ENCODE measurements at regions not wholly inside any gene's neighbourhood (a gene's known extent, or its start where the extent isn't known, plus 50 kb on each side); places are given as distances from the start of the nearest gene placed in this dataset.

DNA sequence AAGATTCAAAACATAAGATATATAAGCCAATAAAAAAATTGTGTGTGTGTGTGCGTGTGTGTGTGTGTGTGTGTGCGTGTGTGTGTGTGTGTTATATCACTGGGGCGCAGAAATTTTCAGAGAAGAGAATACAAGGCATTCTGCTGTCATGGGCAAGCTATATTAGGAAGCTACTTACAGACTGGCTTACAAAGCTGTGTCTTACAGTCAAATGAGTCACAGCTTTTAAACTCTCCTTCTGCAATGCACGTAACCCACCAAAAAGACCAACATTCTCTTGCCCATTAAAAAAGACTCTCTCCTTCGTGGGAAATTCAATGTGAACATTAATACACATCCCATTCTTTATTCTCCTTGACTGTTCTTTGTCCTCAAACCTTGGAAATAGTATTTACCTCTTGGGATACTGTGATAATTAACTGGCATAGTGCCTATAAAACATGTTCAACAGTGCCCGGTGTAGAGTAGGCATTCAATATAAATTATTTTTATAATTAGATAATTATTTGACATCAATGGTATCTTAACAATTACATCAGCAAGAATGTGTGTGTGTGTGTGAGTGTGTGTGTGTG, 860.4 kb upstream of the SOX9 start:
- DNase-seq (ENCODE audit: low spot score) = no peak

DNA sequence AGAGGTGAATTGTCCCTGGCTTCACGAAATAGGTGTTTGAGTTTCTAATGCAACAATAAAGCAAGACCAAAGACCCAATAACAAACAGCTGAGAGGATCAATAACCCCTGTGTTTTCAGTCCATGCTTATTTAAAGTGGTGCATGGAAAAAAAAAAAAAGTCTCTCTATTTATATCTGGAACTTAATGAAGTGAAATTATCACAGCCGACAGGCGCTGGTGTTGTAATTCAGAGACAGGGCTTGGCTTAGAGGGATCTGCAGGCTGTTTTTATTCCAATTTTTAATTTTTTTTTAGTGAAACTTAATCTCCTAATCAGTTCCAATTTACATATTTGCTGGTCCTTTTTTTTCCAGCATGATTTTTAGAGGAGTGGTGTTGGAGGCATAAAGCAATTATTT, 858.2 kb upstream of the SOX9 start:
- no peak for DNase-seq (ENCODE audit: low spot score)

DNA sequence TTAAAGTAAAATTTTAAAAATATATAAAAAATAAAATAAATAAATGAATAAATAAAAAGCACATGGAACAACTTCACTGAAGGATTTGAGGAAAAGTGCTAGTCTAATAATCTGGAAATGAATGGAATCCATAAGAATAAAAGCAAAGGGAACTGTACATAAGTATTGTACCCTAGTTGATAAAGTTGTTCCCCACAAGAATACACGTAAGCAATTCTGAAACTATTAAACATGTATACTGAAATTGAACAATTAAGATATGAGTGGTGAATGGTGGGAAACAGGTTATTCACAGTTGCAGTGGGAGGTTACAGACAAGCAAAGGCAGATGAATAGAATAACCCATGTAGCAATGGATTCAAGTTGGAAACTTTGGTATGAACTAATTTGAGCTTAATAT, 853.2 kb upstream of the SOX9 start:
- DNase-seq (ENCODE audit: low spot score) = no peak

DNA sequence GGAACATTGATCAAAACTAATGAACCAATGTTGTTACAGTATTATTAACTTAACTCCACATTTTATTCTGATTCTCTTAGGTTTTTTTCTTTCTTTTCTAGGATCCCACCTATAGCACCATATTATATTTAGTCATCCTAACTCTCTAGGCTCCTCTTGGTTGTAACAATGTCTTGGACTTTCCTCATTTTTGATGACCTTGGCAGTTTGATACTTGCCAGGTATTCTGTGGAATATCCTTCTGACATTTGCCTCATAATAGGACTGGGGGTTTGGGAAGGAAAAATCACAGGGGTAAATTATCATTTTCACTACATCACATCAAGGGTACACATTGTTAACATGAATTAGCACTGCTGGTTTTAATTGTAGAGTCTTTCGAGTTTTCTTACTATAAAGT, 851.6 kb upstream of the SOX9 start:
- DNase-seq (ENCODE audit: low spot score) = no peak

DNA sequence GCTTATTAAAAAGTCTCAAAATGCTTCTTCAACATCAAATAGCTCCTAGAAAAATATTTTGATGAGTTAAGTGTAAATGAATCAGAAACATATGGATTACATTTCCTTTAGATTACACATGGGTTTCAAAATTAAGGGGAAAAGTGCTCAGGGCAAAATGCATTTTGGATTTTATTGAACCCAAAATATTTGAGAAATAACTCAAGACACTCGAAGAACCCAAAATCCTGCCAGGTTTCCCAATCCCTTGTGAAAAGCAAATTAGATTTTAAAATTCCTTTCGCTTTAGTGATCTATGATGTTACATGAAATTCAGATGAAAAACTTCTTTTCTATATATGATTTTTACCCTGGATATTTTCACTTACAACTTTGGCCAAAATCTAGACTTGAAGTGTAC, 847.4 kb upstream of the SOX9 start:
- DNase-seq (ENCODE audit: low spot score) = no peak

DNA sequence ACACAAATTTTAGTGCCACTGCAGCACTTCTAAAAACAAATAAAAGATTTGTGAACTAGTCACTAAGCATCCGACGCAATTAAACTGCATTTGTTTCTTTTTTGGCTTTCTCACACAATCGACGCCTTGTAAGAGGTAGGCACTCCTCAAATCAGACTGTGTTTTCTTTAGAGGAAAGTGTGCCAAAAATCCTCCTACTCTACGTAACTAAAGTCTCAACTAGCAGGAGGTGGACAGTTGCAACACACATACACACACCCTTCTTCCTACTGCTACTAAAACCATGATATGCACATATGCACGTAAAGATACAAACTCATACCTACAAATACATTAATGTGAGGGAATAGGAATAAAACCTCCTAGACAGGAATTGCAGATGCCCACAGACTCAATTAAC, 844.7 kb upstream of the SOX9 start:
- no peak for DNase-seq (ENCODE audit: low spot score)

DNA sequence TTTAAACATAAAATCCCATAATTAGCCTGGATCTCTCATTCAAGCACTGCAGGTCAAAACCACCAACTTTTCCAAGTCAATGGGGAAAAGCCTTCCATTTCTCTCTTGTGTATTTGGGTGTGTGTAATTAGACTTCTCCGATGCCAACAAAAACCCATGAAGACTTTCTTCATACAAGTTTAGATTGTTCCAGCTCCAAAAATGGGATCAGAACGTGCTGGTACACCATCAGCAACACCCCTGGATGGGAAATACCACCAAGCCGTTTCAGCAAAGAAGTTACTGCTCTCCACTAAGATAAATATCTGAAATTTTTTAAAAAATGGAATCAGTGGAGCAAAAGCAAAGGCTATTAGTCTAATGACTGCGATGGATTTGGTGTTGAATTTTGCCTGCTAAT, 837.3 kb upstream of the SOX9 start:
- DNase-seq (ENCODE audit: low spot score) = no peak

DNA sequence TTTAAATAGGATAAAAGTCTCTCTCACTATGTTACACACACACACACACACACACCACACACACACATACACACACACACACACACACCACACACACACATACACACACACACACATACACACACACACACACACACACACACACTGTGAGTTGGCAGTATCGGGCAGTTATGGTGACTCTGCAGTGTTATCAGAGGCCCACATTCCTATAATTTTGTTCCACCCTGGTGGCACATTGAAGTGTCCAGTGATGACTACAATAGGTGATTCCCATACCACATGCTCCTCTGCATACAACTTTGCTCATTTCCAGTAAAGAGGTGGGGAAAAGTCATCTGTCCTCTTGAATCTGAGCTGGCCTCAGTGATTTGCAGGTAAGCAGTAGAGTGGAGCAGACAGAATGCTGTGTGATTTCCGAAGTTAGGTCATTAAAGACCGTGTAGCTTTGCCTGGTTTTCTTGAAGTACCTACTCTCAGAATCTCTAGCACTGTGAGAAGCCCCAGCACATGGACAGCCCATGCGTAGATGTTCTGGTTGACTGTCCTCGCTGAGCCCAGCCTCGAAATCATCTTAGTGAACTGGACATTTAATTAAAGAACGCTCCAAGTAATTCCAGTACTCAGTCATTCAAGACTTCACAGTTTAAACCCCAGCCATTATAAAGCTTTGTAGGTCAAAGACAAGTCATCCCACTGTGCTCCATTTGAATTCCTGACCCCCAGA, 836.6 kb upstream of the SOX9 start:
- no peak for DNase-seq (ENCODE audit: low spot score)

DNA sequence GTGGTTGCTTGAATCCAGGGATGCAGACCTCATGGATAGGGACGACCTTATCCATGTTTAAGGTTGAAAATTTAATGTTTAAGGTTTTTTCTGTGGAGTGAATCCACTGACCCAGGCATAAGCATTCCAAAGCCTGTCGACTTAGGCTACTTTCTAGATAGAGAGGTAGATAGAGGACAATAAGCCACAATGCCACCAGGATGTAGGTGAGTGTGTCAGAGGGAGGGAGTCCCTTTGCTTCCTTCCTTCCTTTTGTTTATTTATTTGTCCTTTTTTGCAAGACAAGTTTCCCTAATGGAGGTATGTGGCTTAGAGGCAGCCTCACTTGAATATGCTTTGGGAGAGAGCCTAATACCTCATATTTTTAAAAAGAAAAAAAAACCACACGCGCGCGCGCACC, 834.2 kb upstream of the SOX9 start:
- DNase-seq (ENCODE audit: low spot score) = no peak

DNA sequence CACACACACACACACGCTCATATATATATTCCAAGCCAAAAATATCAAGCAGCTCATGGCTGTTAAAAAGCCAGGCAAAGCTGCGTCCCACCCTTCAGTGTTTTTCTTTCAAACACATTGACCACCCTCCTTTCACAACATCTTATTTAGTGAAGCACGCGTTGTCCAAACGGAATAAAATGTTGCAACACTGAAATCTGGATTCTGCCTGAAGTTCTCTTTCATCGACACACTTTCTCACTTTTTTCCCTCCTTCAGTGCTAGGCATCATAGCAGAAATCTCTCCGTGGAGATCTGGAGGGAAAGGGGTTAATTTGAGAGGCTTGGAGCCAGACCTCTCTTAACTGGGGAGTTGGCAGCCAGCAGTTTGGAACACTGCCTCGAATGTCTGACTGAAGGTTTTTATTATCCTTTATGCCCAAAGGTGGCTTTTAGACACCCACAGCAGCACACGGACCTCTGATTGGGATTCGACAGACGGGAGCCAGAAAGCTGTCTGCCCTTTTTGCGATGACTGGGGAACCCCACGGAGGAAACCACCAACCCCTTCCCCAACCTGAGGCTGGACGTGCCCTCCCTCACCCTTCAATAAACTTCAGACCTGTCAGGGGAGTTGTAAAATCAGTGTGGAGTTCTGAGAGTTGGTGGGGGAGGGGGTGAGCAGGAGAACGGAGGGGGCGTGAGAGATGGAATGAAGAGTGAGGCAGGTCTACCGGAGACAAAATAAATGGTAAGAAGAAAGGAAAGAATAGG, 833.6 kb upstream of the SOX9 start:
- DNase-seq (ENCODE audit: low spot score) = no peak

DNA sequence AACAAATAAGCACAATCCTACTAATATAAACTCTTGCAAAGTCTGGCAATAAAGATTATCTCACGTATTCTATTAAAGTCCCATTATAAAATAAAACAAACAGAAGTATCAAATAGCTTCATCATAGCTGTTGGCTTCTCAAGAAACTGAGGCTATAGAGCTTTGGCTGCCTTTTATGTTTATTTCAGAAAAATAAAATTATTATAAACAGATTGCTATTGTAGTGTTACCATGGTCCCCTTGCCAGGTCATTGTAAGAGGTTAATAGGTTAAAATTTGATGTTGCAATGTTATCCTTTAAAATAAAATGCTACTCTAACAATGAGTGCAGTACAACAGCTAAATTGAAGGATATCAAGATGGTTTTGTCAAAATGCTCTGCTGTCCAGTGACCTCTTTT, 828.8 kb upstream of the SOX9 start:
- no peak for DNase-seq (ENCODE audit: low spot score)

DNA sequence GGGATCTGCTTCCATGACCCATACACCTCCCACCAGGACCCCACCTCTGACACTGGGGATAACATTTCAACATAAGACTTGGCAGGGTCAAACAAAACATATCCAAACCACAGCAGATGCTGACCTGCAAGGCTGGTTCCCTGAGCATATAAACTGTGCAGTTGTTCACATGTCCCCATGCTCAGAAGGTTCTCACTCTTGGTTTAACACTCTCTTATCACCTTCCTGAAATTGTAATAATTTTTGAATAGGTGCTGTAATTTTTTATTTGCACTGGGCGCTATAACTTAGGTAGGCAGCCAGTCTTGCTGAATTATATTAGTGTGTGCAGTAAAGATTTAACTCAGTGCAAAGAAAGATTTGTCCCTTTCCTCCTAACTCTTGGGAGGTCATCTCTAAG, 824.8 kb upstream of the SOX9 start:
- DNase-seq (ENCODE audit: low spot score) = no peak

DNA sequence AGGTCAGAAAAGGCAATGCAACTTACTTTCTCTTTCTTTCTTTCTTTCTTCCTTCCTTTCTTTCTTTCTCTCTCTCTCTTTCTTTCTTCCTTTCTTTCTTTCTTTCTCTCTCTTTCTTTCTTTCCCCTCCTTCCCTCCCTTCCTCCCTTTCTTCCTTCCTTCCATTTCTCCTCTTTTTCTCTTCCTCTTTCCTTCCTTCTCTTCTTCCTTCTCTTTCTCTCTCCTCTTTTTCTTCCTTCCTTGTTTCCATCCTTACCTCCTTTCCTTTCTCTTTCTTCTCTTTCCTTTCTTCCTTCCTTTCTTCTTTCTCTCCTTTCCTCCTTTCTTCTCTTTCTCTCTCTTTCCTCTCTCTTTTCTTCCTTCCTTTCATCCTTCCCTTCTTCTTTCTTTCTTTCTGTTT, 819.8 kb upstream of the SOX9 start:
- no peak for DNase-seq (ENCODE audit: low spot score)

DNA sequence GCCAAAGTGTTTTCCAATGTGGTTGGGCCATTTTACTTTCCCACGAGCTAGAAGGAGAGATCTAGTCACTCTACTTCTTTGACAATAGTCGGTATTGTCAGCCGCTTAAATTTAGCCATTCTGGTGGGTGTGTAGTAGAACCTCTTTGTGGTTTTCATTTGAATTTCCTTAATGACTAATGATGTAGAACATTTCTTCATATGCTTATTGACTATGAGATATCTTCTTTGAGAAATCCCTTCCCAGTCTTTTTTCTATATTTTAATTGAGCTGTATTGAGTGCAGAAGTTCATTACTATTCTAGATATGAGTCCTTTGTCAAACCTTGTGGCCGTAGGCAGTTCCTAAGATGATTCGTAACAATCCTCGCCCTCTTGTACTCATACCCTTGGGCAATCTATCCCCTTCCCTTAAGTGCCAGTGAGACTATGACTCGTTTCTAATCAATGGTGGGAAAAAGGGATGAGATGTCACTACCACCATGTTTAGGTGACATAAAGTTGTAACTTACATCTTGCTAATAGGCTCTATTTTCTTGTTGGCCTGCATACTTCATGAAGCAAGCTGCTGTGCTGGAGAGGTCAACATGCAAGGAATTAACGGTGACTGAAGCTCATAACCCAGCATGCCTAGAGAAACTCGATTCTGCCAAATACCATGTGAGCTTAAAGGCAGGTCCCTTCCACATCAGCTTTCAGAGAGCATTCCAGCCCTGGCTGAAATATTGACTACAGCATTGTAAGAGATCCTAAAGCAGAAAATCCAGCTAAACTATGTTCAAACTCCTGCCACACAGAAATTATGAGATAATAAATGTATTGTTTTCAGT, 817.9 kb upstream of the SOX9 start:
- DNase-seq (ENCODE audit: low spot score) = no peak

DNA sequence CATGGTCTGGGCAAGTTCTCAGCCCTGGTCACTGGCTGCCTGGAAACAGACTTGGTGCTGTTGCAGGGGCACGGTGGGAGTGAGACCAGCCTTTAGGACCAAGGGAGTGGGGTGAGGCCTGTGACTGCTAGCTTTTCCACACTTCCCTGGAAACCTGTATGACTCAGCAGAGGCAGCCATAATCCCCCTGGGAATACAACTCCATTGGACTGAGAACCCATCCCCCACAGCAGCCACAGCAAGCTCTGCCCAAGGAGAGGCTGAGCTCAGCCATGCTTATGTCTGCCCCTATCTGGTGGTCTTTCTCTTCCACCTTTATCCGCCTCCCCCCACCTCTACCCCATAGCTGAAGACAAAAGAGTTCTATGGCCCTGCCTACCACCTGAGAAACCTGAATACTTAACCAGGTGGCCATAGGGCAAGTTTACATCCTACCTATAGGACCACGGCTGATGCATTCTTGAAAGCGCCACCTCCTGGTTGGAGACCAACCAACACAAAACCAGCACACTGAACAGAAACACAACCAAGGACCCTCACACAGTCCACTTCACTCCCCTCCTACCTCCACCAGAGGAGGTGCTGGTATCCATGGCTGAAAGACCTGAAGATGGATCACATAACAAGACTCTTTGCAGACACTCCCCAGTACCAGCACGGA, 816.2 kb upstream of the SOX9 start:
- peak; percentile 35 for DNase-seq (ENCODE audit: low spot score)

DNA sequence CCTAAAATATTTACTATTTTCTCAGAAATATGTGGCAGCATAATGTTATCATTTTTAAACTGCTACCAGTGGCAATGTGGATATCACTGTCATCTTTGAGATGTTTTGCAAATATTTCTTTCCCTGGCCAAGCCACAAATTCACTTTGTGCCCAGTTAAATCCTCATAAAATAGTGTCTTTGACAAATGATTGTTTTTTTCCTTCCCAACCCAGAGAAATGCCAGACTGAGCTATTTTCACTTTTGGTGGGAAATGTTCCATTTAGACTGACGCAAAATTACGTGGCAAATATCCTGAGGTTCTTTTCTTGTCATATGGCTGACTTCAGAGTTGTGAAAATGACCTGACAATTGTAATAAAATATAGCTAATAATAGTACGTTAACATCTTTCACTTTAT, 807.0 kb upstream of the SOX9 start:
- no peak for DNase-seq (ENCODE audit: low spot score)

DNA sequence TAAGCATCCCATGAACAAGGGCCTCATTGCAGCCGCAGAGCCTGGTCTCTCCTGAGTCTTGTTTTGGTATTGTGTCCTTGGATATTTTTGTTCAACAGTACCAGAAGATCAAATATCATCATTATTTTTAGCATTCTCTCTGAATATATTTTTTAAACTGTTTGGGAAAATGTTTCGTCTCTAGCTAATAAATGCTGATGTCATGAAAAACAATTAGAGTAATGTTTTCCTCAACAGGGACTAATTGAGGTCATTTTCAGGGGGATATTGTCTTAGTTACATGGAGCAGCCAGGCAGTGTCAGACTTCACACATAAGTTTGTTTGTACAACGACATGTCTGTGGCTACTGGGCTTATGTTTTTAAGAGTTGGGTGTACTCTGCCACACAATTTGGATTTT, 805.3 kb upstream of the SOX9 start:
- no peak for DNase-seq (ENCODE audit: low spot score)

DNA sequence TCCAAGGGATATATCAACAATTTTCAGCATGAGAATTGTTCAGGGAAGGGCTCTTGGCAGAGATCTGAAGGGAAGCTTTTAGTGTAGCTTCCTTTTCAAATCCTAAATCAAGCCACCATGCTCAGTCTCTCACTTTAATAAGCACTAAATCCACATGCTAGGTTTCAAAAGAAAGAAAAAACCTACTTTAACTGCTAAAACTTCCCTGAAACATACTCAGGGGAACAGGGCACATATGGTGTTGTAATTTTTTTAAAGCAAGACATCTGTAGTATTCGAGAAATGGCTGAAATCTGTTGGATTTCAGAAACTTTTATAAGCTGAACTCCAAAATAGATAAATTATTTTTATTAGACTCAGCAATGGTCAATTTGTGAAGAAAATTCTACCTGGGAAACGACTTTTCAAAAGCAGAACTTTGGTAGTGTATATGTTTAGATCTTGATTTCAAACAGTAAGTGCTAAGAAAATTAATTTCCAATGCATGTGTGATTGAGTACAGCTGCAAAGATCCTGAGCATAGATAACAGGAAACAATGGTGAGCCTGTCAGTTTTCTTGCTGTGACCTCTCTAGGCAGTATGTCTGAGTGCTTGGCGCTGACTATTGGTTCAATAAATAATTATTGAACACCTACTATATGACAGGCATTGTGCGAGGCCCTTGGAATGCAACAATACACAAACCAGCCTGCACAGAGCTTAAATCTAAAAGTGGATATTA, 804.5 kb upstream of the SOX9 start:
- DNase-seq (ENCODE audit: low spot score) = no peak

DNA sequence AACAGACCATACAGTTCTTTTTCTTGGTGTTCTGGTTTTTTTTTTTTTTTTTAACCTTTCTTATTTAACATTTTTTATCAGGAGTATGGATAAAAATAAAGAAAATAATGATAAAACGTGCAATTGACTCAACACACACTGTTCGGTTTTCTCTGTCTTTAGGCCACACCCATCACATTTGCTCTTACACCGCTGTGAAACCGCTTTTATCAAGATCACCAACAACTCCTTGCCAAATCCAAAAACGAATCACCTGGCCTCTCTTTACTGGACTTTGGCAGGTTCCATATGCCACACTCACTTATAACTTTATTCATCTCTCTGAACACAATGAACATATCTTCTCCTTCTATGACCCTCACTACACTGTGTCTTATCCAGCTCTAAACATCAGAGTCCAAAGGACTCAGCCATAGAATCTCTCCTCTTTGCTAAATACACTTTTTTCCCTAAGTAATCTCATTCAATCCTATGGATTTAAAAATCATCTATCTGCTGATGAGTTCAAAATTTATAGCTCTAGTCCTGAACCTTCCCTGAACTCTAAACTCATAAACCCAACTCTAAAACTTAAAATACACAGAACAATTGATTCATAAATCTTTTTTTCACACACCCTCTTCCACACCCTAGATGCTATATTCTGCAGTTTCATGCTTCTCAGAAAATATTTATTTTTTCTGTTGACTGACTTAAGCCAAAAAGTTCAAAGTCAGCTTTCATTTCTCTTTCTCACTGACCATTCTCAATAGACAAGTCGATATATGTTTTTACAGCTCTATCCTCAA, 800.6 kb upstream of the SOX9 start:
- no peak for DNase-seq (ENCODE audit: low spot score)

DNA sequence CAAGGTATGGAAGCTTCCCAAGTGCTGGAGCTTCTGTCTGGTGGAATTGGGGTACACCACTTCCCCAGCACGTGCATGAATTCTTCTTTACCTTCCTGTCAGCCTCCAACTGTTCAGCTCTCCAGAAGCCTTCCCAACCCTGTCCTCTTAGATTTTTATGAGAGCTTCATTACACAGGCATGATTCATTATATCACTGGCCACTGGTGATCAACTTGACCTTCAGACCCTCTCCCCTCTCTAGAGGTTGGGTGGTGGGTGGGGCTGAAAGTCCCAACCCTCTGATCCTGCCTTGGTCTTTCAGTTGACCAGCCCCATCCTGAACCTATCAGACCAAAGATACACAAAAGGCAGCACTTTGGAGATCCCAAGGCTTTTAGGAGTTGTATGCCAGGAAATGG, 795.7 kb upstream of the SOX9 start:
- no peak for DNase-seq (ENCODE audit: low spot score)

All from H4 (cell line).